Right lobe of liver (tissue), 4 donors: ENCODE measurements at regions not wholly inside any gene's neighbourhood (a gene's known extent, or its start where the extent isn't known, plus 50 kb on each side); places are given as distances from the start of the nearest gene placed in this dataset.

Experiments used
- POLR2A ChIP-seq: fragments of 450-650 bp; IDR thresholded peaks from one replicate; pipeline ENCODE4 v1.6.1; 2017; ENCODE audit warnings: antibody characterized with exemption, mild to moderate bottlenecking
- TF ChIP-seq, protein P1 (sequence below), 4 donors: fragments of 200-600 bp in 3 of 4; fragments of 450-650 bp in 1 of 4; IDR thresholded peaks; one replicate each; pipeline versions ENCODE4 v1.5.1 to v1.8.0; 2016 to 2022; ENCODE audit warnings: antibody characterized with exemption in 4 of 4, mild to moderate bottlenecking in 2 of 4
- donor health status: DM: no; HTN: no; CAD: no.
- donor health status: DM: no; HTN: no; CAD: no.
- donor health status: DM: no; HTN: yes; CAD: no.

DNA sequence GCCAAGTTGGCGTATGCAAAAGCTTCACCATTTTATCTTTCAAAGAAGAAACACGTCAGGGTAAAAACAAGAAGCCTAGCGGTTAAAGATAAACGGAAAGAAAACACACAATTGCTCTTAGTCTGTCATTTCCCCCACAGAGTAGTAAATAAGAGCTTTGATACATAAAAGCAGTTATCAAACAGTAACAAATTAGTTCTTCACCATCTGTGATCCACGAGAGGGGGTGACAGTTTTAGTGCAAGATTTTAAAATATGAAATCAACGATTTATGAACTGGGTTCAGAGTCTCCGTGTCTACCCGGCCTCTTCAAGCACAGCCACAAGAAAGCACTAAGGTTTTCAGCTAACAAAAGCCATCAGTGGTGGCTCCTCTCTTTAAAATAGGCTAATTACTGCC lies 703.9 kb upstream of the ID2 start:
- TF ChIP-seq, protein P1, sequence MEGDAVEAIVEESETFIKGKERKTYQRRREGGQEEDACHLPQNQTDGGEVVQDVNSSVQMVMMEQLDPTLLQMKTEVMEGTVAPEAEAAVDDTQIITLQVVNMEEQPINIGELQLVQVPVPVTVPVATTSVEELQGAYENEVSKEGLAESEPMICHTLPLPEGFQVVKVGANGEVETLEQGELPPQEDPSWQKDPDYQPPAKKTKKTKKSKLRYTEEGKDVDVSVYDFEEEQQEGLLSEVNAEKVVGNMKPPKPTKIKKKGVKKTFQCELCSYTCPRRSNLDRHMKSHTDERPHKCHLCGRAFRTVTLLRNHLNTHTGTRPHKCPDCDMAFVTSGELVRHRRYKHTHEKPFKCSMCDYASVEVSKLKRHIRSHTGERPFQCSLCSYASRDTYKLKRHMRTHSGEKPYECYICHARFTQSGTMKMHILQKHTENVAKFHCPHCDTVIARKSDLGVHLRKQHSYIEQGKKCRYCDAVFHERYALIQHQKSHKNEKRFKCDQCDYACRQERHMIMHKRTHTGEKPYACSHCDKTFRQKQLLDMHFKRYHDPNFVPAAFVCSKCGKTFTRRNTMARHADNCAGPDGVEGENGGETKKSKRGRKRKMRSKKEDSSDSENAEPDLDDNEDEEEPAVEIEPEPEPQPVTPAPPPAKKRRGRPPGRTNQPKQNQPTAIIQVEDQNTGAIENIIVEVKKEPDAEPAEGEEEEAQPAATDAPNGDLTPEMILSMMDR (IDR thresholded peaks at IDR 0.05): no peak
- TF ChIP-seq POLR2A: no peak
